Activated CD4-positive, alpha-beta memory T cell treated with anti-CD3 and anti-CD28 coated beads, Interleukin-2, amount 10 ng/mL, durations not matched to agents 7 days and 5 days (primary cell): ENCODE measurements at regions not wholly inside any gene's neighbourhood (a gene's known extent, or its start where the extent isn't known, plus 50 kb on each side); places are given as distances from the start of the nearest gene placed in this dataset.
"Not testable (repeated sequence)": the region's sequence is repeated elsewhere in the genome, so short reads cannot be mapped to it uniquely, and the experiment has no call there.

Source experiments
- CTCF ChIA-PET: fragments of 350-600 bp; sonication (Branson Sonifier 250); formaldehyde crosslinking; loops from one replicate; lab custom pipeline; 2021; ENCODE audit warnings: antibody characterized with exemption, inconsistent platforms; lab: Charles Lee
- POLR2A ChIA-PET: fragments of 350-600 bp; sonication (Branson Sonifier 250); formaldehyde crosslinking; loops from one replicate; lab custom pipeline; 2021; ENCODE audit warnings: antibody characterized with exemption; lab: Charles Lee
- DNase-seq: peaks from one replicate; pipeline ENCODE4 v3.0.0-alpha.2; 2020
- H3K27ac Mint-ChIP-seq: one replicate; pipeline ENCODE4 v1.8.0; 2021; ENCODE audit warnings: mild to moderate bottlenecking, mixed read lengths
- H3K27me3 Mint-ChIP-seq: one replicate; pipeline ENCODE4 v1.8.0; 2021; ENCODE audit warnings: mixed read lengths
- H3K36me3 Mint-ChIP-seq: one replicate; pipeline ENCODE4 v1.8.0; 2021; ENCODE audit warnings: low read depth, mixed read lengths
- H3K4me1 Mint-ChIP-seq: one replicate; pipeline ENCODE4 v1.8.0; 2021; ENCODE audit warnings: mixed read lengths
- H3K4me3 Mint-ChIP-seq: one replicate; pipeline ENCODE4 v1.8.0; 2021; ENCODE audit warnings: mild to moderate bottlenecking, mixed read lengths
- H3K9me3 Mint-ChIP-seq: one replicate; pipeline ENCODE4 v1.8.0; 2021; ENCODE audit warnings: mixed read lengths

- no peak for DNase-seq
- Mint-ChIP-seq H3K4me3 (no peak overlapping the region), H3K27ac (no peak overlapping the region), H3K36me3 (no peaks in the 10 kb centered on the region), H3K27me3 (no peaks in the 10 kb centered on the region), H3K9me3 (no peaks in the 10 kb centered on the region), H3K4me1 (no peaks in the 10 kb centered on the region)
- CTCF ChIA-PET: no interaction called here
- POLR2A ChIA-PET: no interaction called here
These were observed 194.9 kb upstream of the SPOPL start for GRCh38 chr2:138306626-138307025.

- H3K27me3 Mint-ChIP-seq: no peaks in the 10 kb centered on the region
- no peaks in the 10 kb centered on the region for H3K36me3 Mint-ChIP-seq
- H3K27ac Mint-ChIP-seq: no peak overlapping the region
- CTCF ChIA-PET: no interaction called here
- no peak overlapping the region for H3K4me3 Mint-ChIP-seq
- POLR2A ChIA-PET: no interaction called here
- DNase-seq: no peak
- H3K4me1 Mint-ChIP-seq: no peaks in the 10 kb centered on the region
- H3K9me3 Mint-ChIP-seq: no peaks in the 10 kb centered on the region
These were observed 194.5 kb upstream of the SPOPL start for GRCh38 chr2:138307099-138307498.

GRCh38 chr2:138309760-138310159, 191.8 kb upstream of the SPOPL start:
- H3K27ac Mint-ChIP-seq: no peak overlapping the region
- no peaks in the 10 kb centered on the region for H3K36me3 Mint-ChIP-seq
- no peaks in the 10 kb centered on the region for H3K27me3 Mint-ChIP-seq
- peaks cover 4% of the 10 kb centered on the region for H3K9me3 Mint-ChIP-seq
- no peak for DNase-seq
- H3K4me1 Mint-ChIP-seq: no peaks in the 10 kb centered on the region
- no peak overlapping the region for H3K4me3 Mint-ChIP-seq
- ChIA-PET POLR2A (no interaction called here), CTCF (no interaction called here)

GRCh38 chr2:138312061-138312460, 189.5 kb upstream of the SPOPL start:
- no peaks in the 10 kb centered on the region for H3K4me1 Mint-ChIP-seq
- DNase-seq: no peak
- CTCF ChIA-PET: no interaction called here
- no peaks in the 10 kb centered on the region for H3K27me3 Mint-ChIP-seq
- H3K27ac Mint-ChIP-seq: no peak overlapping the region
- POLR2A ChIA-PET: no interaction called here
- H3K36me3 Mint-ChIP-seq: no peaks in the 10 kb centered on the region
- no peak overlapping the region for H3K4me3 Mint-ChIP-seq
- H3K9me3 Mint-ChIP-seq: peaks cover 4% of the 10 kb centered on the region

GRCh38 chr2:138315619-138316018, 186.0 kb upstream of the SPOPL start:
- H3K9me3 Mint-ChIP-seq, CTCF ChIA-PET, H3K36me3 Mint-ChIP-seq, H3K27me3 Mint-ChIP-seq, H3K27ac Mint-ChIP-seq, H3K4me3 Mint-ChIP-seq, H3K4me1 Mint-ChIP-seq, DNase-seq, POLR2A ChIA-PET: not testable (repeated sequence)

- Mint-ChIP-seq H3K4me1 (no peaks in the 10 kb centered on the region), H3K27ac (no peak overlapping the region), H3K9me3 (no peaks in the 10 kb centered on the region), H3K4me3 (no peak overlapping the region), H3K36me3 (no peaks in the 10 kb centered on the region), H3K27me3 (no peaks in the 10 kb centered on the region)
- ChIA-PET CTCF (no interaction called here), POLR2A (no interaction called here)
- no peak for DNase-seq
These were observed 182.0 kb upstream of the SPOPL start for GRCh38 chr2:138319616-138320015.

GRCh38 chr2:138321458-138321857, 180.1 kb upstream of the SPOPL start:
- CTCF ChIA-PET: no interaction called here
- Mint-ChIP-seq H3K27ac (no peak overlapping the region), H3K36me3 (no peaks in the 10 kb centered on the region), H3K4me1 (no peaks in the 10 kb centered on the region), H3K4me3 (no peak overlapping the region), H3K9me3 (no peaks in the 10 kb centered on the region), H3K27me3 (no peaks in the 10 kb centered on the region)
- DNase-seq: no peak
- POLR2A ChIA-PET: no interaction called here

GRCh38 chr2:138323382-138324067, 178.0 kb upstream of the SPOPL start:
- Mint-ChIP-seq H3K4me1 (no peaks in the 10 kb centered on the region), H3K9me3 (no peaks in the 10 kb centered on the region), H3K4me3 (no peak overlapping the region), H3K27ac (no peak overlapping the region), H3K27me3 (no peaks in the 10 kb centered on the region), H3K36me3 (no peaks in the 10 kb centered on the region)
- ChIA-PET CTCF (no interaction called here), POLR2A (no interaction called here)
- DNase-seq: no peak

GRCh38 chr2:138324068-138324771, 177.3 kb upstream of the SPOPL start:
- DNase-seq: no peak
- Mint-ChIP-seq H3K36me3 (no peaks in the 10 kb centered on the region), H3K27ac (no peak overlapping the region), H3K4me1 (no peaks in the 10 kb centered on the region), H3K4me3 (no peak overlapping the region), H3K27me3 (no peaks in the 10 kb centered on the region), H3K9me3 (no peaks in the 10 kb centered on the region)
- ChIA-PET CTCF (no interaction called here), POLR2A (no interaction called here)

- H3K27me3 Mint-ChIP-seq: no peaks in the 10 kb centered on the region
- no peak for DNase-seq
- ChIA-PET CTCF (no interaction called here), POLR2A (no interaction called here)
- no peaks in the 10 kb centered on the region for H3K36me3 Mint-ChIP-seq
- no peaks in the 10 kb centered on the region for H3K9me3 Mint-ChIP-seq
- no peak overlapping the region for H3K27ac Mint-ChIP-seq
- H3K4me3 Mint-ChIP-seq: no peak overlapping the region
- H3K4me1 Mint-ChIP-seq: no peaks in the 10 kb centered on the region
These were observed 173.6 kb upstream of the SPOPL start for GRCh38 chr2:138327967-138328366.

- Mint-ChIP-seq H3K36me3 (no peaks in the 10 kb centered on the region), H3K27me3 (no peaks in the 10 kb centered on the region), H3K4me1 (no peaks in the 10 kb centered on the region), H3K9me3 (no peaks in the 10 kb centered on the region), H3K4me3 (no peak overlapping the region), H3K27ac (no peak overlapping the region)
- CTCF ChIA-PET: no interaction called here
- no peak for DNase-seq
- POLR2A ChIA-PET: no interaction called here
These were observed 172.4 kb upstream of the SPOPL start for GRCh38 chr2:138329162-138329561.

- Mint-ChIP-seq H3K36me3 (no peaks in the 10 kb centered on the region), H3K27me3 (no peaks in the 10 kb centered on the region), H3K4me1 (no peaks in the 10 kb centered on the region), H3K4me3 (no peak overlapping the region), H3K27ac (no peak overlapping the region), H3K9me3 (no peaks in the 10 kb centered on the region)
- ChIA-PET CTCF (no interaction called here), POLR2A (no interaction called here)
- no peak for DNase-seq
These were observed 172.0 kb upstream of the SPOPL start for GRCh38 chr2:138329591-138329990.

GRCh38 chr2:138333121-138333520, 168.4 kb upstream of the SPOPL start:
- Mint-ChIP-seq H3K36me3 (no peaks in the 10 kb centered on the region), H3K4me3 (no peak overlapping the region), H3K27ac (no peak overlapping the region), H3K4me1 (no peaks in the 10 kb centered on the region), H3K27me3 (no peaks in the 10 kb centered on the region), H3K9me3 (no peaks in the 10 kb centered on the region)
- CTCF ChIA-PET: no interaction called here
- POLR2A ChIA-PET: no interaction called here
- no peak for DNase-seq

- H3K4me1 Mint-ChIP-seq: no peaks in the 10 kb centered on the region
- H3K27ac Mint-ChIP-seq: no peak overlapping the region
- H3K4me3 Mint-ChIP-seq: no peak overlapping the region
- H3K36me3 Mint-ChIP-seq: no peaks in the 10 kb centered on the region
- POLR2A ChIA-PET: no interaction called here
- H3K27me3 Mint-ChIP-seq: no peaks in the 10 kb centered on the region
- CTCF ChIA-PET: no interaction called here
- H3K9me3 Mint-ChIP-seq: no peaks in the 10 kb centered on the region
- DNase-seq: no peak
These were observed 167.9 kb upstream of the SPOPL start for GRCh38 chr2:138333677-138334076.
